Mesenchymal stem cell (in vitro differentiated cells and primary cell): ENCODE measurements at regions not wholly inside any gene's neighbourhood (a gene's known extent, or its start where the extent isn't known, plus 50 kb on each side); places are given as distances from the start of the nearest gene placed in this dataset.

Experiments used
- DNase-seq: peaks from one replicate; pipeline ENCODE4 v3.0.0-alpha.2; 2013
- H2AFZ ChIP-seq: one replicate; pipeline ENCODE4 v1.6.1; 2013; ENCODE audit warnings: low read depth, mild to moderate bottlenecking, control low read depth, inconsistent platforms, low read length, moderate library complexity
- H2AK5ac ChIP-seq: 2 replicates; pipeline ENCODE4 v1.6.1; 2013; ENCODE audit warnings: low read length, moderate library complexity, mild to moderate bottlenecking, inconsistent platforms; ENCODE audit not compliant: severe bottlenecking
- H2BK120ac ChIP-seq: one replicate; pipeline ENCODE4 v1.6.1; 2013; ENCODE audit warnings: low read depth, mild to moderate bottlenecking, inconsistent platforms, low read length, moderate library complexity
- H2BK12ac ChIP-seq, 2 experiments: one replicate each; pipeline ENCODE4 v1.6.1; 2013; ENCODE audit warnings: inconsistent platforms in 2 of 2, low read length in 2 of 2, mild to moderate bottlenecking in 2 of 2, moderate library complexity in 2 of 2, control low read depth in 1 of 2
- H2BK15ac ChIP-seq: one replicate; pipeline ENCODE4 v1.6.1; 2013; ENCODE audit warnings: mild to moderate bottlenecking, low read depth, inconsistent platforms; ENCODE audit not compliant: poor library complexity, severe bottlenecking
- H2BK5ac ChIP-seq: 2 replicates; pipeline ENCODE4 v1.6.1; 2013; ENCODE audit warnings: low read depth, mild to moderate bottlenecking, low read length, control low read depth, inconsistent platforms; ENCODE audit not compliant: poor library complexity, severe bottlenecking
- H3K14ac ChIP-seq, 2 experiments: one replicate each; pipeline ENCODE4 v1.6.1; 2013; ENCODE audit warnings: inconsistent platforms in 2 of 2, low read length in 2 of 2, control low read depth in 1 of 2, mild to moderate bottlenecking in 1 of 2, moderate library complexity in 1 of 2
- H3K18ac ChIP-seq, 2 experiments: one replicate each; pipeline ENCODE4 v1.6.1; 2013; ENCODE audit warnings: inconsistent platforms in 2 of 2, low read length in 2 of 2, control low read depth in 1 of 2, low read depth in 1 of 2, mild to moderate bottlenecking in 1 of 2
- H3K23ac ChIP-seq, 2 experiments: one replicate each; pipeline ENCODE4 v1.6.1; 2013; ENCODE audit warnings: inconsistent platforms in 2 of 2, low read length in 2 of 2, mild to moderate bottlenecking in 2 of 2, moderate library complexity in 2 of 2, control low read depth in 1 of 2
- H3K27ac ChIP-seq: 2 replicates; pipeline ENCODE4 v1.5.1; 2013; ENCODE audit warnings: mild to moderate bottlenecking, moderate library complexity, low read length, control low read depth, inconsistent platforms; ENCODE audit not compliant: poor library complexity, severe bottlenecking
- H3K27me3 ChIP-seq, 2 experiments: 2 replicates each; pipeline versions ENCODE4 v1.6.1 to v1.7.0; 2013; ENCODE audit warnings: low read length in 2 of 2, mild to moderate bottlenecking in 2 of 2, moderate library complexity in 2 of 2, control low read depth in 1 of 2, inconsistent platforms in 1 of 2; ENCODE audit not compliant: control insufficient read depth in 1 of 2, insufficient read depth in 1 of 2
- H3K36me3 ChIP-seq, 2 experiments: 2 replicates each; pipeline versions ENCODE4 v1.6.1 to v1.7.0; 2013; ENCODE audit warnings: low read length in 2 of 2, control low read depth in 1 of 2, inconsistent platforms in 1 of 2, low read depth in 1 of 2, mild to moderate bottlenecking in 1 of 2; ENCODE audit not compliant: insufficient read depth in 2 of 2, control insufficient read depth in 1 of 2
- H3K4ac ChIP-seq, 2 experiments: one replicate each; pipeline ENCODE4 v1.6.1; 2013; ENCODE audit warnings: inconsistent platforms in 2 of 2, low read length in 2 of 2, mild to moderate bottlenecking in 2 of 2, moderate library complexity in 2 of 2, control low read depth in 1 of 2, low read depth in 1 of 2
- H3K4me1 ChIP-seq: 2 replicates; pipeline ENCODE4 v1.6.1; 2013; ENCODE audit warnings: low read depth, low read length, control low read depth; ENCODE audit not compliant: control insufficient read depth, insufficient read depth
- H3K4me2 ChIP-seq: 2 replicates; pipeline ENCODE4 v1.6.1; 2013; ENCODE audit warnings: low read length, mild to moderate bottlenecking, inconsistent platforms; ENCODE audit not compliant: poor library complexity, severe bottlenecking
- H3K4me3 ChIP-seq, 2 experiments: 2 replicates each; pipeline versions ENCODE4 v1.5.1 to v1.7.0; 2013; ENCODE audit warnings: low read length in 2 of 2, mild to moderate bottlenecking in 2 of 2, control low read depth in 1 of 2, low read depth in 1 of 2; ENCODE audit not compliant: insufficient read depth in 1 of 2
- H3K79me1 ChIP-seq: replicated peaks from 2 replicates; pipeline ENCODE4 v1.6.1; 2013; ENCODE audit warnings: mild to moderate bottlenecking, control low read depth, low read length, inconsistent platforms; ENCODE audit not compliant: poor library complexity, severe bottlenecking
- H3K9ac ChIP-seq: 2 replicates; pipeline ENCODE4 v1.7.0; 2013; ENCODE audit warnings: mild to moderate bottlenecking, low read length, moderate library complexity
- H3K9me3 ChIP-seq: 2 replicates; pipeline ENCODE4 v1.7.0; 2013; ENCODE audit warnings: mild to moderate bottlenecking, low read length; ENCODE audit not compliant: control insufficient read depth
- H4K8ac ChIP-seq: one replicate; pipeline ENCODE4 v1.6.1; 2013; ENCODE audit warnings: inconsistent platforms, mild to moderate bottlenecking, low read length, moderate library complexity
- H4K91ac ChIP-seq: one replicate; pipeline ENCODE4 v1.6.1; 2013; ENCODE audit warnings: mild to moderate bottlenecking, low read length, inconsistent platforms
- WGBS: methylation state at CpG from one replicate; pipeline ENCODE4 v1.1.7; 2013; ENCODE audit warnings: mixed read lengths; 5-methylcytosine and 5-hydroxymethylcytosine counted together

DNA sequence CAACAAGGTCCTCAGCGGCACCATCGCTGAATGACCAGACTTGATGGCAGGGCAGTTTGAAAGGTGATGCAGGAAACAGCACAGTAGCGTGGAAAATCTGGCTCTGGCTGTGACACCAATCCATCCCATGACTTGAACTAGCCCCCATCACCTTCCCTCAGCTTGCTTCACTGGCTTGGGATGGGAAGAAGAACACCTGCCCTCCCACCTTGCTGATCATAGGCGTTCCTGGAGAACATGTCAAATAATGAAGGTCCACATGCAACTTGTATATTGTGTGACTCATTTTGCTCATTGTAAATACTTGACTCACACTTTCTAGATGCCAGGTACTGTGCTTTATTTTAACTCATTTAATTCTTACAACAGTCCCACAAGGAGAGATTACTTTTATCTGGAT lies 292.4 kb upstream of the SPRED2 start:
- Histone ChIP-seq H3K23ac (no peak overlapping the region), H3K27me3 (peaks cover 7 to 16% of the 10 kb centered on the region in 2 experiments), H3K4me1 (no peaks in the 10 kb centered on the region), H3K4ac (no peak overlapping the region), H3K79me1 (no peaks in the 10 kb centered on the region), H2BK5ac (no peak overlapping the region), H3K9me3 (peaks cover 7% of the 10 kb centered on the region), H3K14ac (no peak overlapping the region), H3K27ac (no peak overlapping the region), H2BK120ac (no peak overlapping the region), H2BK15ac (no peak overlapping the region), H2AFZ (no peak overlapping the region), H3K18ac (no peak overlapping the region), H3K4me3 (no peak overlapping the region), H2AK5ac (no peak overlapping the region), H3K36me3 (no peaks in the 10 kb centered on the region), H4K8ac (no peak overlapping the region), H3K9ac (no peak overlapping the region), H3K4me2 (no peak overlapping the region), H4K91ac (no peak overlapping the region), H2BK12ac (no peak overlapping the region)
- DNase-seq: no peak
- 92% methylated on average over 4 of the region's 4 CpGs for WGBS

DNA sequence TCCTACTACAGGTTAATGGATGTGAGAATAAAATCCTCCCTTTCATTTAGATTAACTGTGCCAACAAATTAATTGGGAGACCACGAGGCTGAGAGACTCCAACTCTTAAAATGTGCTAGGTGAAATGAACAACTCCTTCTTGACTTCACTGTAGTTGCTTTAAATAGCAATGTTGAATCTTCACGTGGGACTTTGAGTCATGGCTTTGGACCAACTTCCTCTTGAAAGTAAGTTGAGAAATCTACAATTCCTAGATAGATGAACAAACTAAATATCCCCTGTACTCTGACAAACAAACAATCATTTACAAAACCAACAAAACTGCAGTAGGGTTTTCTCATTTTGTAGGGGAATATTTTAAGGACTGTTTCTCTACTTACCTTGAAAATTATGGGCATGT lies 291.9 kb upstream of the SPRED2 start:
- no peak overlapping the region for H2AK5ac ChIP-seq
- no peak overlapping the region for H4K91ac ChIP-seq
- no peak overlapping the region for H3K14ac ChIP-seq
- H3K36me3 ChIP-seq: no peaks in the 10 kb centered on the region
- H3K27me3 ChIP-seq: peaks cover 7 to 16% of the 10 kb centered on the region in 2 experiments
- 51% methylated on average over 2 of the region's 2 CpGs for WGBS
- no peak overlapping the region for H3K9ac ChIP-seq
- no peak overlapping the region for H3K4me3 ChIP-seq
- no peak overlapping the region for H4K8ac ChIP-seq
- H3K9me3 ChIP-seq: peaks cover 7% of the 10 kb centered on the region
- no peak overlapping the region for H2BK5ac ChIP-seq
- H2BK15ac ChIP-seq: no peak overlapping the region
- H3K23ac ChIP-seq: peak overlapping the region in 1 of 2 experiments; percentile 67
- H3K27ac ChIP-seq: no peak overlapping the region
- no peak overlapping the region for H2BK120ac ChIP-seq
- no peak overlapping the region for H2AFZ ChIP-seq
- H3K4me2 ChIP-seq: no peak overlapping the region
- H3K4me1 ChIP-seq: no peaks in the 10 kb centered on the region
- no peak overlapping the region for H3K4ac ChIP-seq
- DNase-seq: no peak
- H3K79me1 ChIP-seq: no peaks in the 10 kb centered on the region
- H2BK12ac ChIP-seq: no peak overlapping the region
- H3K18ac ChIP-seq: no peak overlapping the region

DNA sequence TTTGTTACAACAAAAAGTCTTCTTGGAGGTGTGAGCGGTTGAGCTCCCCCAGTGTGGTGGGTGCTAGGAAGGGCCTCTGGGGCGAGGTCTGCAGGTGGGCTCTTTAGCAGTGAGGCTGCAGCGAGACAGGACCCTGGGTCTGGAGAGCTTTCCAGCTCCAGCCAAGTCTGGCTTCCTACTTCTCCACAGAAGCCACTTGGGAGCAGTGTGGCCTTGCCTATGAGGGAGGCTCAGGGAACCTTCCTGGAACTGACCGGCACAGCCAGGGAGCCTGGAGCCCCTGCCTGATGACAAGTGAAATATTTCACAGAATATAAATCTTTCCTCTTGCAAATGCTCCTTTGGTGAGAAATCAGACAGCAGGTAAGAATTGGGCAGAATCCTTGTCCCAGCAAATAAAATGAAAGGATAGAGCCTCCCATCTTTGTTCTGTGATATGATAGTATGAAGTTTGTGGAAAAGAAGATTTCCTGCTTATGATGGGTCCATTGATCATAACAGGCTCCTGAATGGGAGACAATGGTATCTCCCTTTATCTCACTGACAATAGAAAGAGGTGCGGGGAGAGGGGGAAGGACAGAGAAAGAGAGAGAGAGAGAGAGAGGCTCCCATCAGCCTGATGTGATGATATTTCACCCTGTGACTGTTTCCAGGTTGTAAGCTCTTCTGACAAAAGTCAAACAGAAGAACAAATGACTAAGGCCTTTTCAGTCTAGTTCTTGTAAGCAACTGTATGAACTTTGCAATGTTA lies 289.8 kb upstream of the SPRED2 start:
- Histone ChIP-seq H3K14ac (no peak overlapping the region), H2BK120ac (no peak overlapping the region), H4K91ac (no peak overlapping the region), H3K9me3 (peaks cover 7% of the 10 kb centered on the region), H2BK5ac (no peak overlapping the region), H3K79me1 (no peaks in the 10 kb centered on the region), H4K8ac (no peak overlapping the region), H2AK5ac (no peak overlapping the region), H2AFZ (no peak overlapping the region), H3K4me3 (no peak overlapping the region), H3K18ac (no peak overlapping the region), H3K36me3 (no peaks in the 10 kb centered on the region), H3K27me3 (peaks cover 7 to 19% of the 10 kb centered on the region in 2 experiments), H3K4ac (no peak overlapping the region), H3K4me2 (no peak overlapping the region), H3K23ac (no peak overlapping the region), H3K9ac (no peak overlapping the region), H3K27ac (no peak overlapping the region), H2BK15ac (no peak overlapping the region), H3K4me1 (no peaks in the 10 kb centered on the region), H2BK12ac (no peak overlapping the region)
- 47% methylated on average over 4 of the region's 5 CpGs for WGBS
- DNase-seq: peak; percentile 33

GRCh38 chr2:65716698-65717097 lies 284.3 kb upstream of the SPRED2 start:
- H4K91ac ChIP-seq: no peak overlapping the region
- no peak overlapping the region for H3K14ac ChIP-seq
- no peak for DNase-seq
- no peak overlapping the region for H4K8ac ChIP-seq
- H2BK120ac ChIP-seq: no peak overlapping the region
- no peak overlapping the region for H2AK5ac ChIP-seq
- no peak overlapping the region for H3K4ac ChIP-seq
- H3K4me2 ChIP-seq: no peak overlapping the region
- no peak overlapping the region for H2BK5ac ChIP-seq
- WGBS: no CpG with 5 or more reads among the region's 1 CpG
- H2BK15ac ChIP-seq: no peak overlapping the region
- no peak overlapping the region for H3K23ac ChIP-seq
- H2AFZ ChIP-seq: no peak overlapping the region
- no peaks in the 10 kb centered on the region for H3K9me3 ChIP-seq
- no peak overlapping the region for H3K18ac ChIP-seq
- H3K79me1 ChIP-seq: no peaks in the 10 kb centered on the region
- no peaks in the 10 kb centered on the region for H3K4me1 ChIP-seq
- peaks cover 0 to 3% of the 10 kb centered on the region in 2 experiments for H3K27me3 ChIP-seq
- no peak overlapping the region for H3K9ac ChIP-seq
- H3K4me3 ChIP-seq: no peak overlapping the region
- H2BK12ac ChIP-seq: no peak overlapping the region
- no peaks in the 10 kb centered on the region for H3K36me3 ChIP-seq
- H3K27ac ChIP-seq: no peak overlapping the region
